ENCODE measurements at regions not wholly inside any gene's neighbourhood (a gene's known extent, or its start where the extent isn't known, plus 50 kb on each side); places are given as distances from the start of the nearest gene placed in this dataset.
"Not testable (repeated sequence)": the region's sequence is repeated elsewhere in the genome, so short reads cannot be mapped to it uniquely, and the experiment has no call there.

GRCh38 chr9:29228558-29228957, 1655.3 kb upstream of the C9orf72 start:
- no peak for DNase-seq (ENCODE audit: low spot score in 2 of 2)
- in situ Hi-C loops (cut with MboI; ENCODE audit: low sequenced_read_pairs): no loop called here

GRCh38 chr9:29230931-29231330, 1657.7 kb upstream of the C9orf72 start:
- in situ Hi-C loops (cut with MboI; ENCODE audit: low sequenced_read_pairs): no loop called here
- H3K4me1 ChIP-seq: no peaks in the 10 kb centered on the region
- DNase-seq (ENCODE audit: low spot score in 2 of 2): no peak
- no peaks in the 10 kb centered on the region for H3K36me3 ChIP-seq (replicated peaks)
- H3K9me3 ChIP-seq: no peaks in the 10 kb centered on the region
- no peaks in the 10 kb centered on the region for H3K27me3 ChIP-seq (ENCODE audit: low read depth)
- H3K4me3 ChIP-seq: no peak overlapping the region

More at GRCh38 chr9:29228558-29228957, 1655.3 kb upstream of the C9orf72 start:
- H3K36me3 ChIP-seq (replicated peaks): no peaks in the 10 kb centered on the region
- H3K27me3 ChIP-seq (ENCODE audit: low read depth): no peaks in the 10 kb centered on the region
- H3K9me3 ChIP-seq: no peaks in the 10 kb centered on the region
- H3K4me3 ChIP-seq: no peak overlapping the region
- H3K4me1 ChIP-seq: no peaks in the 10 kb centered on the region

DNA sequence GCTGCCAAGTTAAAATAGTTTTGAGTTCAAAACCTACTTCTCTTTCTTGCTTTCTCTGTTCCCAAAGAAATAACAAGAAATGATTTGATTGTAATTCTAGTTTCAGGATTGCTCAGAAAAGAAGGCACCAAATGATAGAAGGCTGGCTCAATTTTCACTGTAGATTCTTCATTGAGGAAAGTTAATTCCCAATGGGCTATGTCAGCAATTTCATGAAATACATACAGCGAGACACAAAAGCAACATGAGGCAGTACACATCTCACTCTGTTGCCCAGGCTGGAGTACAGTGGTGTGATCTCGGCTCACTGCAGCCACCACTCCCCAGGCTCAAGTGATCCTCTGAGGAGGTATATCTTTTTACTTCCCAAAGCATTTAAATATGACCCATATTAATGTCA, 1659.9 kb upstream of the C9orf72 start:
- Histone ChIP-seq H3K4me3 (no peak overlapping the region), H3K9me3 (no peaks in the 10 kb centered on the region), H3K4me1 (no peaks in the 10 kb centered on the region), H3K27me3 (ENCODE audit: low read depth) (no peaks in the 10 kb centered on the region), H3K36me3 (replicated peaks) (no peaks in the 10 kb centered on the region)
- in situ Hi-C loops (cut with MboI; ENCODE audit: low sequenced_read_pairs): no loop called here
- DNase-seq (ENCODE audit: low spot score in 2 of 2): no peak

- H3K4me3 ChIP-seq: no peak overlapping the region
- no peaks in the 10 kb centered on the region for H3K36me3 ChIP-seq (replicated peaks)
- no peaks in the 10 kb centered on the region for H3K27me3 ChIP-seq (ENCODE audit: low read depth)
- no peaks in the 10 kb centered on the region for H3K9me3 ChIP-seq
- H3K4me1 ChIP-seq: no peaks in the 10 kb centered on the region
- DNase-seq (ENCODE audit: low spot score in 2 of 2): no peak
- in situ Hi-C loops (cut with MboI; ENCODE audit: low sequenced_read_pairs): no loop called here
Measured at GRCh38 chr9:29241320-29241719, 1668.0 kb upstream of the C9orf72 start.

- in situ Hi-C loops (cut with MboI; ENCODE audit: low sequenced_read_pairs): no loop called here
- Histone ChIP-seq H3K4me1 (no peaks in the 10 kb centered on the region), H3K4me3 (no peak overlapping the region), H3K27me3 (ENCODE audit: low read depth) (no peaks in the 10 kb centered on the region), H3K36me3 (replicated peaks) (no peaks in the 10 kb centered on the region), H3K9me3 (no peaks in the 10 kb centered on the region)
- no peak for DNase-seq (ENCODE audit: low spot score in 2 of 2)
Measured at GRCh38 chr9:29245351-29245750, 1672.1 kb upstream of the C9orf72 start.

GRCh38 chr9:29270400-29270799, 1697.1 kb upstream of the C9orf72 start:
- H3K9me3 ChIP-seq; H3K4me3 ChIP-seq; H3K36me3 ChIP-seq (replicated peaks); H3K4me1 ChIP-seq; in situ Hi-C loops (cut with MboI; ENCODE audit: low sequenced_read_pairs); DNase-seq (ENCODE audit: low spot score in 2 of 2); H3K27me3 ChIP-seq (ENCODE audit: low read depth): not testable (repeated sequence)

- Histone ChIP-seq H3K36me3 (replicated peaks) (no peaks in the 10 kb centered on the region), H3K4me1 (no peaks in the 10 kb centered on the region), H3K27me3 (ENCODE audit: low read depth) (no peaks in the 10 kb centered on the region), H3K9me3 (no peaks in the 10 kb centered on the region), H3K4me3 (no peak overlapping the region)
- no peak for DNase-seq (ENCODE audit: low spot score in 2 of 2)
- in situ Hi-C loops (cut with MboI; ENCODE audit: low sequenced_read_pairs): no loop called here
Measured at GRCh38 chr9:29282121-29282520, 1708.8 kb upstream of the C9orf72 start.

- no peaks in the 10 kb centered on the region for H3K27me3 ChIP-seq (ENCODE audit: low read depth)
- H3K36me3 ChIP-seq (replicated peaks): no peaks in the 10 kb centered on the region
- no peak overlapping the region for H3K4me3 ChIP-seq
- no peaks in the 10 kb centered on the region for H3K9me3 ChIP-seq
- no peaks in the 10 kb centered on the region for H3K4me1 ChIP-seq
- no peak for DNase-seq (ENCODE audit: low spot score in 2 of 2)
- in situ Hi-C loops (cut with MboI; ENCODE audit: low sequenced_read_pairs): no loop called here
Measured at GRCh38 chr9:29285818-29286217, 1712.5 kb upstream of the C9orf72 start.

DNA sequence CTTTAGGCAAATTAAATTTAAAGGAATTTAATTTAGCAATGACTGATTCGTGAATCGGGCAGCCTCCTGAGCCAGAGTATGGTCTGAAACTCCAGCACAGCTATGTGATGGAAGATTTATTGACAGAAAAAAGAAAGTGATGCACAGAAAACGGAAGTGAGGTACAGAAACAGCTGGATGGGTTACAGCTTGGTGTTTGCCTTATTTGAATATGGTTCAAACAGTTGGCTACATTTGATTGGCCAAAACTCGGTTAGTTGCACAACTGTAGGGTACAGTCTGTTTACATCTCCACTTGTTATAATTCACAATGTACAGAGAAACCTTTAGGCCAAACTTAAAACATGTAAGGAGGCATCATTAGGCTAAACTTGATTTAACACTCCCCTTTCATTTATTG, 1716.1 kb upstream of the C9orf72 start:
- no peaks in the 10 kb centered on the region for H3K9me3 ChIP-seq
- DNase-seq (ENCODE audit: low spot score in 2 of 2): no peak
- H3K4me3 ChIP-seq: no peak overlapping the region
- in situ Hi-C loops (cut with MboI; ENCODE audit: low sequenced_read_pairs): no loop called here
- H3K36me3 ChIP-seq (replicated peaks): no peaks in the 10 kb centered on the region
- H3K4me1 ChIP-seq: no peaks in the 10 kb centered on the region
- H3K27me3 ChIP-seq (ENCODE audit: low read depth): no peaks in the 10 kb centered on the region

GRCh38 chr9:29290516-29290915, 1717.2 kb upstream of the C9orf72 start:
- H3K27me3 ChIP-seq (ENCODE audit: low read depth): no peaks in the 10 kb centered on the region
- H3K36me3 ChIP-seq (replicated peaks): no peaks in the 10 kb centered on the region
- H3K4me3 ChIP-seq: no peak overlapping the region
- no peak for DNase-seq (ENCODE audit: low spot score in 2 of 2)
- no peaks in the 10 kb centered on the region for H3K4me1 ChIP-seq
- in situ Hi-C loops (cut with MboI; ENCODE audit: low sequenced_read_pairs): no loop called here
- no peaks in the 10 kb centered on the region; the same call in 1 of the 2 replicates for H3K9me3 ChIP-seq

DNA sequence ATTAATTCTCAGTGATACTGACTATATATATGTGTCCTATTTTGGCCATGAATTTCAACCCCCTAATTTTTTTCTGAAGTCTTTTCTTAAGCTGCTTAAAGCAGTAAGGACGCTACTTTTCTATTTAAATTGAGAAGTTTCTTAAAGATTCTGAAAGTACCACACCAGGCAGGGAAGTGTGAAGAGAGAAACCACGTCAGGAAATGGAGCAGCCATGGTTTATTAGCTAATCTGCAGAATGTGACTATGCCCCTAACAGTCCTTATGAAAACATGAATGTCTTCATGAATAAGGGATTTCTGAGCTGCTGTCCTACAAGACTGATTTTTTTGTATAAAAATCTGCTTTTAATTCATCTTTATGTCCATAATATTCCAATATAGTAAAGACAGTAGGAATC, 1724.3 kb upstream of the C9orf72 start:
- Histone ChIP-seq H3K27me3 (ENCODE audit: low read depth) (no peaks in the 10 kb centered on the region), H3K4me1 (no peaks in the 10 kb centered on the region), H3K36me3 (replicated peaks) (no peaks in the 10 kb centered on the region), H3K4me3 (no peak overlapping the region), H3K9me3 (no peaks in the 10 kb centered on the region; the same call in 1 of the 2 replicates)
- in situ Hi-C loops (cut with MboI; ENCODE audit: low sequenced_read_pairs): no loop called here
- no peak for DNase-seq (ENCODE audit: low spot score in 2 of 2)

DNA sequence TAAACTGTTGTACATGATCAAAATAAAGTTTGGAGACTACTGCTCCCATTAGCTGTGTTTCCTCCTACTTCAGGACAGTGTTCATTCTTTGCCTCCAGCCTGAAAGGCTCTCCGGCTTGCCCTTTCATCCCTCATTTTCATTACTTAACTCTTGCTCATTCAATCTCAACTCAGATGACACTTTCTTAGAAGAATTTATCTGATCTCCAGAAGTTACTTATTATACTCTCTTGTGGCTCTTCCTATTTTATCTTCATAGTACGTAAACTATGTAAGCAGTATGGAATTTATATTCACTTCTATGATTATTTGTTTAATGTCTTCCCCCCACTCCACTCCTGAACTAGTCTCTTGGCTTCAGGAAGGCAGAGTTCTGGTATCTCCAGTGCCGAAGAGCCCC, 1737.9 kb upstream of the C9orf72 start:
- in situ Hi-C loops (cut with MboI; ENCODE audit: low sequenced_read_pairs): no loop called here
- Histone ChIP-seq H3K4me3 (no peak overlapping the region), H3K9me3 (no peaks in the 10 kb centered on the region), H3K4me1 (no peaks in the 10 kb centered on the region), H3K27me3 (ENCODE audit: low read depth) (no peaks in the 10 kb centered on the region), H3K36me3 (replicated peaks) (no peaks in the 10 kb centered on the region)
- no peak for DNase-seq (ENCODE audit: low spot score in 2 of 2)

DNA sequence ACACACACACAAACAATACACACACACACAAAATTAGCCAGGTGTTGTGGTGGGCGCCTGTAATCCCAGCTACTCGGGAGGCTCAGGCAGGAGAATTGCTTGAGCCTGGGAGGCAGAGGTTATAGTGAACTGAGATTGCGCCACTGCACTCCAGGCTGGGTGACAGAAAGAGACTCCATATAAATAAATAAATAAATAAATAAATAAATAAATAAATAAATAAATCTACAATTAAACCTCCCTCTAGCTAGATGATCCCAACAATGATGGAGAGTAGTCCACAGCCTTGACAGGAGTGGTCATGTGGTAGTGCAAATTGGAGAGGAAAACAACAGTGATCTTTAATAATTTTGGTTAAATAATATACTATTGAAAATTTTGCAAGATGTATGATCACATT, 1739.0 kb upstream of the C9orf72 start:
- H3K4me3 ChIP-seq: no peak overlapping the region
- no peaks in the 10 kb centered on the region for H3K27me3 ChIP-seq (ENCODE audit: low read depth)
- no peak for DNase-seq (ENCODE audit: low spot score in 2 of 2)
- no peaks in the 10 kb centered on the region for H3K4me1 ChIP-seq
- H3K9me3 ChIP-seq: no peaks in the 10 kb centered on the region
- H3K36me3 ChIP-seq (replicated peaks): no peaks in the 10 kb centered on the region
- in situ Hi-C loops (cut with MboI; ENCODE audit: low sequenced_read_pairs): no loop called here

GRCh38 chr9:29319736-29320513, 1746.6 kb upstream of the C9orf72 start:
- H3K4me3 ChIP-seq: no peak overlapping the region
- peaks cover 3% of the 10 kb centered on the region; the same call in 1 of the 2 replicates for H3K4me1 ChIP-seq
- in situ Hi-C loops (cut with MboI; ENCODE audit: low sequenced_read_pairs): no loop called here
- no peak for DNase-seq (ENCODE audit: low spot score in 2 of 2)
- no peaks in the 10 kb centered on the region for H3K9me3 ChIP-seq
- no peaks in the 10 kb centered on the region for H3K36me3 ChIP-seq (replicated peaks)
- H3K27me3 ChIP-seq (ENCODE audit: low read depth): no peaks in the 10 kb centered on the region

GRCh38 chr9:29322240-29322639, 1749.0 kb upstream of the C9orf72 start:
- no peaks in the 10 kb centered on the region for H3K36me3 ChIP-seq (replicated peaks)
- in situ Hi-C loops (cut with MboI; ENCODE audit: low sequenced_read_pairs): no loop called here
- H3K27me3 ChIP-seq (ENCODE audit: low read depth): no peaks in the 10 kb centered on the region
- no peak for DNase-seq (ENCODE audit: low spot score in 2 of 2)
- no peak overlapping the region for H3K4me3 ChIP-seq
- H3K4me1 ChIP-seq: peaks cover 7% of the 10 kb centered on the region
- H3K9me3 ChIP-seq: no peaks in the 10 kb centered on the region

All from HAP-1 (cell line).